Stomach (tissue), 8 donors: ENCODE measurements at regions not wholly inside any gene's neighbourhood (a gene's known extent, or its start where the extent isn't known, plus 50 kb on each side); places are given as distances from the start of the nearest gene placed in this dataset.

Source experiments
- DNase-seq, 2 donors: peaks; one replicate each; pipeline versions ENCODE4 v3.0.0 to v3.0.0-alpha.2; 2013 to 2019
- H3K27ac ChIP-seq, 5 donors: fragments of 200-600 bp in 4 of 5; sonication (generic) in 4 of 5; one replicate each; pipeline ENCODE4 v1.5.1; 2013 to 2019; ENCODE audit warnings: mild to moderate bottlenecking in 1 of 5, moderate library complexity in 1 of 5
- H3K27me3 ChIP-seq, 3 donors: fragments of 200-600 bp; sonication (generic); one replicate each; pipeline ENCODE4 v1.5.1; 2017 to 2019; ENCODE audit warnings: mixed run types in 1 of 3
- H3K36me3 ChIP-seq, 4 donors: fragments of 200-600 bp; sonication (generic); 1 replicate in 3 of 4; 2 replicates in 1 of 4; pipeline ENCODE4 v1.5.1; 2016 to 2019
- H3K4me1 ChIP-seq, 4 donors: fragments of 200-600 bp; sonication (generic); one replicate each; pipeline ENCODE4 v1.5.1; 2016 to 2019
- H3K4me3 ChIP-seq, 4 donors: fragments of 200-600 bp; sonication (generic) in 3 of 4; one replicate each; pipeline ENCODE4 v1.5.1; 2016 to 2019; ENCODE audit warnings: mild to moderate bottlenecking in 1 of 4
- H3K9me3 ChIP-seq, 4 donors: fragments of 200-600 bp; sonication (generic); one replicate each; pipeline ENCODE4 v1.5.1; 2016 to 2019
- CTCF ChIP-seq, 7 experiments: fragments of 450-650 bp in 4 of 7; fragments of 200-600 bp in 3 of 7; sonication (generic) in 3 of 7; IDR thresholded peaks; one replicate each; pipeline ENCODE4 v1.5.1; 2016 to 2019; ENCODE audit warnings: antibody characterized with exemption in 7 of 7, control low read depth in 2 of 7, mild to moderate bottlenecking in 1 of 7
- EP300 ChIP-seq: sonication (generic); formaldehyde crosslinking; IDR thresholded peaks from one replicate; pipeline ENCODE4 v1.6.1; 2017; ENCODE audit warnings: antibody characterized with exemption
- POLR2A ChIP-seq, 4 donors: fragments of 450-650 bp; IDR thresholded peaks; one replicate each; pipeline ENCODE4 v1.6.1; 2016; ENCODE audit warnings: antibody characterized with exemption in 4 of 4, control low read depth in 2 of 4, mild to moderate bottlenecking in 1 of 4, moderate library complexity in 1 of 4
- POLR2AphosphoS5 ChIP-seq, 3 donors: sonication (generic); formaldehyde crosslinking; IDR thresholded peaks; one replicate each; pipeline ENCODE4 v1.6.1; 2016; ENCODE audit warnings: antibody characterized with exemption in 3 of 3
- WGBS, 5 donors: extraction: QIAGEN DNeasy Blood & Tissue Kit in 3 of 5; methylation state at CpG; one replicate each; pipeline versions ENCODE4 v1.1.5 to v1.1.7; 2013 to 2018; 5-methylcytosine and 5-hydroxymethylcytosine counted together
- intact Hi-C: fragments of 100-400 bp; cut with DNase I; formaldehyde crosslinking; loops from one replicate; pipeline ENCODE4 v1.15.1; 2023; ENCODE audit warnings: low total_unique reads
- donor health status: healthy with polysubstance abuse.
- donor health status: Bipolar disorder and iron deficiency.
- donor health status: healthy.

- intact Hi-C loops: no loop called here
Observed at GRCh38 chr21:35895598-35895997, 164.7 kb downstream of the SETD4 start.

GRCh38 chr21:35893156-35893555 is 167.2 kb downstream of the SETD4 start:
- WGBS, 5 donors: 89 to 97% (median 91%) methylated on average over 3 of the region's 3 CpGs
- intact Hi-C loops: no loop called here
- no peak for DNase-seq
- TF ChIP-seq EP300 (no peak), POLR2AphosphoS5 (IDR thresholded peaks at IDR 0.05) (no peak), POLR2A (IDR thresholded peaks at IDR 0.05) (no peak), CTCF (IDR thresholded peaks at IDR 0.05) (no peak)
- Histone ChIP-seq H3K4me3 (no peak overlapping the region), H3K36me3 (no peaks in the 10 kb centered on the region), H3K27me3 (no peaks in the 10 kb centered on the region), H3K9me3 (peaks cover 0 to 6% (median 0%) of the 10 kb centered on the region in 4 donors), H3K27ac (no peak overlapping the region), H3K4me1 (no peaks in the 10 kb centered on the region)

More at GRCh38 chr21:35895598-35895997, 164.7 kb downstream of the SETD4 start:
- H3K4me3 ChIP-seq: no peak overlapping the region
- no peaks in the 10 kb centered on the region for H3K4me1 ChIP-seq
- H3K27ac ChIP-seq: no peak overlapping the region
- peaks cover 0 to 6% (median 0%) of the 10 kb centered on the region in 4 donors for H3K9me3 ChIP-seq
- TF ChIP-seq POLR2A (IDR thresholded peaks at IDR 0.05) (no peak), EP300 (no peak), POLR2AphosphoS5 (IDR thresholded peaks at IDR 0.05) (no peak), CTCF (IDR thresholded peaks at IDR 0.05) (no peak)
- no peaks in the 10 kb centered on the region for H3K27me3 ChIP-seq
- no peak for DNase-seq
- 88 to 96% (median 92%) methylated on average over 2 of the region's 2 CpGs for WGBS, 5 donors
- no peaks in the 10 kb centered on the region for H3K36me3 ChIP-seq

GRCh38 chr21:35886887-35887286 is 173.4 kb downstream of the SETD4 start:
- 94 to 97% (median 95%) methylated on average over 40 of the region's 40 CpGs for WGBS, 5 donors
- H3K36me3 ChIP-seq: no peaks in the 10 kb centered on the region
- no peak overlapping the region for H3K4me3 ChIP-seq
- H3K4me1 ChIP-seq: no peaks in the 10 kb centered on the region
- intact Hi-C loops: no loop called here
- no peak overlapping the region for H3K27ac ChIP-seq
- DNase-seq: no peak
- TF ChIP-seq POLR2A (IDR thresholded peaks at IDR 0.05) (no peak), CTCF (IDR thresholded peaks at IDR 0.05) (no peak), POLR2AphosphoS5 (IDR thresholded peaks at IDR 0.05) (no peak), EP300 (no peak)
- H3K9me3 ChIP-seq: no peaks in the 10 kb centered on the region
- H3K27me3 ChIP-seq: peaks cover 0 to 16% (median 0%) of the 10 kb centered on the region in 3 donors

- H3K27ac ChIP-seq: no peak overlapping the region
- H3K27me3 ChIP-seq: peaks cover 0 to 24% (median 0%) of the 10 kb centered on the region in 3 donors
- DNase-seq: no peak
- intact Hi-C loops: no loop called here
- WGBS, 5 donors: 88 to 92% (median 90%) methylated on average over 7 of the region's 7 CpGs
- no peaks in the 10 kb centered on the region for H3K36me3 ChIP-seq
- no peaks in the 10 kb centered on the region for H3K9me3 ChIP-seq
- H3K4me3 ChIP-seq: no peak overlapping the region
- TF ChIP-seq EP300 (no peak), POLR2AphosphoS5 (IDR thresholded peaks at IDR 0.05) (no peak), POLR2A (IDR thresholded peaks at IDR 0.05) (no peak), CTCF (IDR thresholded peaks at IDR 0.05) (no peak)
- no peaks in the 10 kb centered on the region for H3K4me1 ChIP-seq
Observed at GRCh38 chr21:35885942-35886541, 174.3 kb downstream of the SETD4 start.
